ENCODE measurements at regions not wholly inside any gene's neighbourhood (a gene's known extent, or its start where the extent isn't known, plus 50 kb on each side); places are given as distances from the start of the nearest gene placed in this dataset.

- no peak for ATAC-seq
- no peak for TF ChIP-seq ZFP3 (CRISPR knock-in tag; IDR thresholded peaks at IDR 0.05)
- no peak for TF ChIP-seq CSDC2 (CRISPR knock-in tag; IDR thresholded peaks at IDR 0.05)
- TF ChIP-seq ZNF70 (CRISPR knock-in tag; IDR thresholded peaks at IDR 0.05) = no peak
- no peak for TF ChIP-seq ESRRG (CRISPR knock-in tag; IDR thresholded peaks at IDR 0.05)
- no peak for TF ChIP-seq ISL1 (CRISPR knock-in tag; IDR thresholded peaks at IDR 0.05)
- TF ChIP-seq ZNF565 (CRISPR knock-in tag; conservative IDR thresholded peaks at IDR 0.05; ENCODE audit: low read depth) = no peak
- TF ChIP-seq ARNTL (CRISPR knock-in tag; IDR thresholded peaks at IDR 0.05; ENCODE audit: borderline replicate concordance, low read depth) = no peak
- TF ChIP-seq ZFP30 (CRISPR knock-in tag; IDR thresholded peaks at IDR 0.05) = no peak
- no peak for TF ChIP-seq ZNF8 (CRISPR knock-in tag; IDR thresholded peaks at IDR 0.05)
- no peak for TF ChIP-seq RARB (CRISPR knock-in tag; IDR thresholded peaks at IDR 0.05)
These were observed 618.6 kb downstream of the ZWINT start for GRCh38 chr10:55742487-55742886.

- ATAC-seq = peak; percentile 77
These were observed 620.3 kb downstream of the ZWINT start for GRCh38 chr10:55740767-55741166.

DNA sequence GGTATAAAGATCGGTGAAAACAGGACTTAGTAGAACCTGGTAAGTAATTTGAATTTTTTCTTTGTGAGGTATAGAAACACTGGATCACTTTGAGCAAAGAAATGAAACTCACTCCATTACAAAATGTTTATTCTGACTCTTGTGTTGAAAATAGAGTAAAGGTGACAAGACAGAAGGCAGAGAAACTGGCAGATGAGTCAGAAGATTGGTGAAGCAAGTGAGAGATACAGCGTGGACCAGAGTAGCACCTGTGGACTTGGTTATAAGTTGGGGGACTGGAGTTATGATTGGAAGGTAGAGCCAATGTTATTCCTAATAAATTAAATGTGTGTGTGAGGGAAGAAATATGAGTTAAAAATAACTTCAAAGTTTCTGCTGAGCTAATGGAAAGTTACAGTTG is 620.9 kb downstream of the ZWINT start:
- TF ChIP-seq RARB (CRISPR knock-in tag; IDR thresholded peaks at IDR 0.05) = no peak
- ATAC-seq = no peak

DNA sequence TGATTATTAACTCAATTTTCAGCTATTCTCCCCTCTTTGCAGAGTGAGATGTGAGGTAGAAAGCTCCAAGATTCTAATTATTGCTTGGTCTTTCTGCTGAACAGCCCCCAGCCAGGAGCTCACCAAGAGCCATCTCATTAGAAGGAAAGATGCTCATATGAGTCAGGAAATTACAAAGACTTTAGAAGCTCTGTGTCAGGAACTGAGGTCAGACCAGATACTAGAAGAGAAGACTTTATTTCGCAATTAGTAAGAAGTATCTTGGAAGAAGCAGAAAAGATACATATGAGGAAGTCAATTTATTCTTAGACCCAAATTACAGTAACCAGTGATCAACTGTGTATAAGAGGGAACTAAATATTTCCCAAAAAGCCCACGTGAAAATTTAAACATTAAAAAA is 626.9 kb downstream of the ZWINT start:
- no peak for TF ChIP-seq TOX (CRISPR knock-in tag; IDR thresholded peaks at IDR 0.05; ENCODE audit: borderline replicate concordance)
- TF ChIP-seq ZFP3 (CRISPR knock-in tag; IDR thresholded peaks at IDR 0.05) = no peak
- TF ChIP-seq OSR1 (CRISPR knock-in tag; IDR thresholded peaks at IDR 0.05) = no peak
- no peak for TF ChIP-seq ZFP30 (CRISPR knock-in tag; IDR thresholded peaks at IDR 0.05)
- no peak for TF ChIP-seq ZNF70 (CRISPR knock-in tag; IDR thresholded peaks at IDR 0.05)
- no peak for TF ChIP-seq ISL1 (CRISPR knock-in tag; IDR thresholded peaks at IDR 0.05)
- no peak for TF ChIP-seq ZNF565 (CRISPR knock-in tag; conservative IDR thresholded peaks at IDR 0.05; ENCODE audit: low read depth)
- no peak for TF ChIP-seq CSDC2 (CRISPR knock-in tag; IDR thresholded peaks at IDR 0.05)
- TF ChIP-seq, protein P1, sequence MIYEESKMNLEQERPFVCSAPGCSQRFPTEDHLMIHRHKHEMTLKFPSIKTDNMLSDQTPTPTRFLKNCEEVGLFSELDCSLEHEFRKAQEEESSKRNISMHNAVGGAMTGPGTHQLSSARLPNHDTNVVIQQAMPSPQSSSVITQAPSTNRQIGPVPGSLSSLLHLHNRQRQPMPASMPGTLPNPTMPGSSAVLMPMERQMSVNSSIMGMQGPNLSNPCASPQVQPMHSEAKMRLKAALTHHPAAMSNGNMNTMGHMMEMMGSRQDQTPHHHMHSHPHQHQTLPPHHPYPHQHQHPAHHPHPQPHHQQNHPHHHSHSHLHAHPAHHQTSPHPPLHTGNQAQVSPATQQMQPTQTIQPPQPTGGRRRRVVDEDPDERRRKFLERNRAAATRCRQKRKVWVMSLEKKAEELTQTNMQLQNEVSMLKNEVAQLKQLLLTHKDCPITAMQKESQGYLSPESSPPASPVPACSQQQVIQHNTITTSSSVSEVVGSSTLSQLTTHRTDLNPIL (CRISPR knock-in tag; IDR thresholded peaks at IDR 0.05; ENCODE audit: low read depth) = no peak
- TF ChIP-seq PPARA (CRISPR knock-in tag; IDR thresholded peaks at IDR 0.05; ENCODE audit: borderline replicate concordance) = no peak
- TF ChIP-seq, protein P2, sequence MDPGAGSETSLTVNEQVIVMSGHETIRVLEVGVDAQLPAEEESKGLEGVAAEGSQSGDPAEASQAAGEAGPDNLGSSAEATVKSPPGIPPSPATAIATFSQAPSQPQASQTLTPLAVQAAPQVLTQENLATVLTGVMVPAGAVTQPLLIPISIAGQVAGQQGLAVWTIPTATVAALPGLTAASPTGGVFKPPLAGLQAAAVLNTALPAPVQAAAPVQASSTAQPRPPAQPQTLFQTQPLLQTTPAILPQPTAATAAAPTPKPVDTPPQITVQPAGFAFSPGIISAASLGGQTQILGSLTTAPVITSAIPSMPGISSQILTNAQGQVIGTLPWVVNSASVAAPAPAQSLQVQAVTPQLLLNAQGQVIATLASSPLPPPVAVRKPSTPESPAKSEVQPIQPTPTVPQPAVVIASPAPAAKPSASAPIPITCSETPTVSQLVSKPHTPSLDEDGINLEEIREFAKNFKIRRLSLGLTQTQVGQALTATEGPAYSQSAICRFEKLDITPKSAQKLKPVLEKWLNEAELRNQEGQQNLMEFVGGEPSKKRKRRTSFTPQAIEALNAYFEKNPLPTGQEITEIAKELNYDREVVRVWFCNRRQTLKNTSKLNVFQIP (CRISPR knock-in tag; IDR thresholded peaks at IDR 0.05; ENCODE audit: borderline replicate concordance, low read depth) = no peak
- TF ChIP-seq, protein P3, sequence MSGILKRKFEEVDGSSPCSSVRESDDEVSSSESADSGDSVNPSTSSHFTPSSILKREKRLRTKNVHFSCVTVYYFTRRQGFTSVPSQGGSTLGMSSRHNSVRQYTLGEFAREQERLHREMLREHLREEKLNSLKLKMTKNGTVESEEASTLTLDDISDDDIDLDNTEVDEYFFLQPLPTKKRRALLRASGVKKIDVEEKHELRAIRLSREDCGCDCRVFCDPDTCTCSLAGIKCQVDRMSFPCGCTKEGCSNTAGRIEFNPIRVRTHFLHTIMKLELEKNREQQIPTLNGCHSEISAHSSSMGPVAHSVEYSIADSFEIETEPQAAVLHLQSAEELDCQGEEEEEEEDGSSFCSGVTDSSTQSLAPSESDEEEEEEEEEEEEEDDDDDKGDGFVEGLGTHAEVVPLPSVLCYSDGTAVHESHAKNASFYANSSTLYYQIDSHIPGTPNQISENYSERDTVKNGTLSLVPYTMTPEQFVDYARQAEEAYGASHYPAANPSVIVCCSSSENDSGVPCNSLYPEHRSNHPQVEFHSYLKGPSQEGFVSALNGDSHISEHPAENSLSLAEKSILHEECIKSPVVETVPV (CRISPR knock-in tag; IDR thresholded peaks at IDR 0.05) = no peak
- no peak for TF ChIP-seq ESRRG (CRISPR knock-in tag; IDR thresholded peaks at IDR 0.05)
- no peak for ATAC-seq

DNA sequence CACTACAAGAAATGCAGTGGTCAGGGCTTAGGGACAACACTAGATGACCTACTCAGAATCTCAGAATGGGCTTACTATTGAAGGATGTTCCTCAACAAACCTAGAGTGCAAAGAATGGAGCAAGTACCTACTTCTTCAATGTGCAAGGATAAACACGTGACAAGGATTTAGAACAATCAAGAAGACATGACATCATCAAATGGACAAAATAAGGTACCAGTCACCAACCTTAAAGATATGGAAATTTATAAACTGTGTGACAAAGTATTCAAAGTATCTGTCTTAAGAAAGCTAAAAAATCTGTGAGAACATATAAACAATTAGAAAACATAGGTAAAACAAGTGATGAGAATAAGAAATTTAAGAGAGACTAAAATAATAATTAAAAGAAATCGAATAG is 656.1 kb downstream of the ZWINT start:
- ATAC-seq = no peak
- no peak for TF ChIP-seq ARNTL (CRISPR knock-in tag; IDR thresholded peaks at IDR 0.05; ENCODE audit: borderline replicate concordance, low read depth)

DNA sequence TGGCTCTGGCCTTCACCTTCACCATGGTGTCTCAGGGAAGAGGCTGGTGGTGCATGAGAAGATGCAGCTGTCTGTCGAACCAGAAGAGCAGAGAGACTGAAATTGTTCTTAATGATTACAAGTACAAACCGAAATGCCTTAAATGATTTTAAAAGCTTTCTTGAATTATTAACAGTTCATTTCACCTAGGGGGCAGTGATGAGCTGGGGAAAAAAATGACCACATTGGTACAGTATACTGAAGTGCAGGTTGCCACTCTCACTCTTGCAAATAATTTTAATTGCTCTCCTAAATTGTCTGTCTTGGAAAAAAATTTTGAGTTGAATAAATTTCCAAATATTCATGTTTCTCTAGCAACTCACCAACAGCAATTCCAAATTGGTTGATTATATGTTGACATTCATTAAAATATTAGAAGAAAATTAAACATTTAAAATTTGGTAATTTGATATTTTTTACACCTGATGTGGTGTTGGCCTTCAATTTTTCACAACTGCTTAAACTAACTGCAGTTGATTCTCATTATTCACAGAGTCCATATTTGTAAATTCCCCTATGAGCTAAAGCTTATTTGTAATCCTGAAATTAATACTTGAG is 692.6 kb downstream of the ZWINT start:
- ATAC-seq = peak; percentile 55; the same call in 1 of the 3 replicates

More for the DNA sequence above, 692.6 kb downstream of the ZWINT start:
- TF ChIP-seq ZNF70 (CRISPR knock-in tag; IDR thresholded peaks at IDR 0.05) = no peak
- TF ChIP-seq TOX (CRISPR knock-in tag; IDR thresholded peaks at IDR 0.05; ENCODE audit: borderline replicate concordance) = no peak
- TF ChIP-seq ESRRG (CRISPR knock-in tag; IDR thresholded peaks at IDR 0.05) = no peak
- TF ChIP-seq PPARA (CRISPR knock-in tag; IDR thresholded peaks at IDR 0.05; ENCODE audit: borderline replicate concordance) = no peak
- no peak for TF ChIP-seq SNAI2 (CRISPR knock-in tag; IDR thresholded peaks at IDR 0.05)
- TF ChIP-seq, protein P3 (CRISPR knock-in tag; IDR thresholded peaks at IDR 0.05) = no peak
- TF ChIP-seq ZFP30 (CRISPR knock-in tag; IDR thresholded peaks at IDR 0.05) = no peak
- no peak for TF ChIP-seq ISL1 (CRISPR knock-in tag; IDR thresholded peaks at IDR 0.05)
- TF ChIP-seq OSR1 (CRISPR knock-in tag; IDR thresholded peaks at IDR 0.05) = no peak
